Panc1 (cell line): ENCODE measurements at regions not wholly inside any gene's neighbourhood (a gene's known extent, or its start where the extent isn't known, plus 50 kb on each side); places are given as distances from the start of the nearest gene placed in this dataset.

Experiments
- ATAC-seq: fragments of 200-7000 bp; cut with Tn5 transposase; 2 replicates; pipeline ENCODE4 v1.9.1; 2020; ENCODE audit warnings: mild to moderate bottlenecking, moderate library complexity
- BruUV-seq: library from RNA; stranded (reverse); fragments of 400-500 nt; replicated peaks from 2 replicates; lab custom pipeline; 2021; lab: Mats Ljungman, UMichigan
- CTCF ChIA-PET: fragments of 300-600 bp; sonication (Branson Sonifier 250); formaldehyde crosslinking; loops from one replicate; lab custom pipeline; 2022; ENCODE audit warnings: antibody characterized with exemption; lab: Charles Lee
- POLR2A ChIA-PET: fragments of 300-600 bp; sonication (Branson Sonifier 250); formaldehyde crosslinking; loops from one replicate; lab custom pipeline; 2022; ENCODE audit warnings: antibody characterized with exemption; lab: Charles Lee
- DNase-seq: peaks from one replicate; pipeline ENCODE4 v3.0.0-alpha.2; 2010; ENCODE audit warnings: low read depth, low spot score
- H3K27ac ChIP-seq: 2 replicates; pipeline ENCODE4 v1.5.1; 2011; ENCODE audit warnings: mild to moderate bottlenecking, low read length, inconsistent platforms
- H3K27me3 ChIP-seq: fragments of 200-500 bp; sonication (Bioruptor generic); 2 replicates; pipeline ENCODE4 v1.6.0; 2014; ENCODE audit warnings: low read length, inconsistent platforms; ENCODE audit not compliant: control insufficient read depth, insufficient read depth
- H3K36me3 ChIP-seq: fragments of 200-500 bp; sonication (Bioruptor generic); 2 replicates; pipeline ENCODE4 v1.5.1; 2014; ENCODE audit warnings: inconsistent platforms, mild to moderate bottlenecking, low read length, moderate library complexity; ENCODE audit not compliant: control insufficient read depth, insufficient read depth
- H3K4me1 ChIP-seq: 2 replicates; pipeline ENCODE4 v1.5.1; 2011; ENCODE audit warnings: inconsistent platforms, mild to moderate bottlenecking, low read length, moderate library complexity; ENCODE audit not compliant: control insufficient read depth, insufficient read depth
- H3K4me3 ChIP-seq, 2 experiments: 2 replicates each; pipeline ENCODE4 v1.5.1; 2011 to 2012; ENCODE audit warnings: low read depth in 2 of 2, low read length in 2 of 2, mild to moderate bottlenecking in 2 of 2, inconsistent platforms in 1 of 2, moderate library complexity in 1 of 2
- H3K9me3 ChIP-seq: fragments of 200-500 bp; sonication (Bioruptor generic); 2 replicates; pipeline ENCODE4 v1.5.1; 2014; ENCODE audit warnings: low read depth, mild to moderate bottlenecking, inconsistent platforms, low read length, moderate library complexity; ENCODE audit not compliant: control insufficient read depth, insufficient read depth
- CTCF ChIP-seq: fragments of 450-650 bp; IDR thresholded peaks from 2 replicates; pipeline ENCODE4 v1.5.1; 2017; ENCODE audit warnings: mild to moderate bottlenecking
- POLR2AphosphoS5 ChIP-seq: IDR thresholded peaks from 2 replicates; pipeline ENCODE4 v1.6.1; 2012; ENCODE audit warnings: mild to moderate bottlenecking, low read depth, low read length, moderate library complexity
- SIN3A ChIP-seq: IDR thresholded peaks from 2 replicates; pipeline ENCODE4 v1.6.1; 2012; ENCODE audit warnings: low read depth, mild to moderate bottlenecking, low read length, moderate library complexity, borderline replicate concordance; ENCODE audit not compliant: insufficient read depth
- TCF7L2 ChIP-seq: IDR thresholded peaks from 2 replicates; pipeline ENCODE4 v1.6.1; 2011; ENCODE audit warnings: mild to moderate bottlenecking, low read depth, low read length, inconsistent platforms
- in situ Hi-C: cut with HindIII; loops from 2 replicates; pipeline ENCODE4 v1.10.0; 2016; ENCODE audit warnings: low sequenced_read_pairs, low pct_unique_long_range_greater_than_20kb
- intact Hi-C: fragments of 100-400 bp; cut with micrococcal nuclease; formaldehyde crosslinking; loops from one replicate; pipeline ENCODE4 v1.10.0; 2022; ENCODE audit not compliant: unreplicated experiment
- TF ChIP-seq, protein P1 (sequence below), 2 experiments: IDR thresholded peaks; 2 replicates each; pipeline ENCODE4 v1.6.1; 2011 to 2012; ENCODE audit warnings: low read depth in 2 of 2, control low read depth in 1 of 2, low read length in 1 of 2, mild to moderate bottlenecking in 1 of 2, moderate library complexity in 1 of 2; ENCODE audit not compliant: insufficient read depth in 1 of 2

GRCh38 chr7:49618028-49618427, 155.4 kb upstream of the VWC2 start:
- intact Hi-C loops (no loop called here), in situ Hi-C loops (no loop called here)
- ChIA-PET CTCF (interaction anchor here (0.6 kb wide), 1 partner anchor 9 kb away, joined by 7 read pairs; no protein-coding TSS in a partner anchor), POLR2A (no interaction called here)
- no peak for TF ChIP-seq TCF7L2
- TF ChIP-seq POLR2AphosphoS5: no peak
- TF ChIP-seq, protein P1, sequence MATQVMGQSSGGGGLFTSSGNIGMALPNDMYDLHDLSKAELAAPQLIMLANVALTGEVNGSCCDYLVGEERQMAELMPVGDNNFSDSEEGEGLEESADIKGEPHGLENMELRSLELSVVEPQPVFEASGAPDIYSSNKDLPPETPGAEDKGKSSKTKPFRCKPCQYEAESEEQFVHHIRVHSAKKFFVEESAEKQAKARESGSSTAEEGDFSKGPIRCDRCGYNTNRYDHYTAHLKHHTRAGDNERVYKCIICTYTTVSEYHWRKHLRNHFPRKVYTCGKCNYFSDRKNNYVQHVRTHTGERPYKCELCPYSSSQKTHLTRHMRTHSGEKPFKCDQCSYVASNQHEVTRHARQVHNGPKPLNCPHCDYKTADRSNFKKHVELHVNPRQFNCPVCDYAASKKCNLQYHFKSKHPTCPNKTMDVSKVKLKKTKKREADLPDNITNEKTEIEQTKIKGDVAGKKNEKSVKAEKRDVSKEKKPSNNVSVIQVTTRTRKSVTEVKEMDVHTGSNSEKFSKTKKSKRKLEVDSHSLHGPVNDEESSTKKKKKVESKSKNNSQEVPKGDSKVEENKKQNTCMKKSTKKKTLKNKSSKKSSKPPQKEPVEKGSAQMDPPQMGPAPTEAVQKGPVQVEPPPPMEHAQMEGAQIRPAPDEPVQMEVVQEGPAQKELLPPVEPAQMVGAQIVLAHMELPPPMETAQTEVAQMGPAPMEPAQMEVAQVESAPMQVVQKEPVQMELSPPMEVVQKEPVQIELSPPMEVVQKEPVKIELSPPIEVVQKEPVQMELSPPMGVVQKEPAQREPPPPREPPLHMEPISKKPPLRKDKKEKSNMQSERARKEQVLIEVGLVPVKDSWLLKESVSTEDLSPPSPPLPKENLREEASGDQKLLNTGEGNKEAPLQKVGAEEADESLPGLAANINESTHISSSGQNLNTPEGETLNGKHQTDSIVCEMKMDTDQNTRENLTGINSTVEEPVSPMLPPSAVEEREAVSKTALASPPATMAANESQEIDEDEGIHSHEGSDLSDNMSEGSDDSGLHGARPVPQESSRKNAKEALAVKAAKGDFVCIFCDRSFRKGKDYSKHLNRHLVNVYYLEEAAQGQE (IDR thresholded peaks at IDR 0.05; ENCODE audit: insufficient read depth in 1 of 2, low read depth in 2 of 2, low read length in 1 of 2): no peak
- TF ChIP-seq CTCF: no peak
- TF ChIP-seq SIN3A: no peak
- H3K27ac ChIP-seq: no peak overlapping the region
- no peaks in the 10 kb centered on the region for H3K4me1 ChIP-seq
- no peaks in the 10 kb centered on the region for H3K36me3 ChIP-seq
- H3K9me3 ChIP-seq: peaks cover 4% of the 10 kb centered on the region; the same call in 1 of the 2 replicates
- BruUV-seq: no TSS peak
- no peak for ATAC-seq
- H3K27me3 ChIP-seq: no peaks in the 10 kb centered on the region
- no peak for DNase-seq
- H3K4me3 ChIP-seq: no peak overlapping the region

- Histone ChIP-seq H3K27ac (no peak overlapping the region), H3K4me3 (no peak overlapping the region), H3K9me3 (peaks cover 4% of the 10 kb centered on the region; the same call in 1 of the 2 replicates), H3K27me3 (no peaks in the 10 kb centered on the region), H3K36me3 (no peaks in the 10 kb centered on the region), H3K4me1 (no peaks in the 10 kb centered on the region)
- no TSS peak for BruUV-seq
- CTCF ChIA-PET: no interaction called here
- intact Hi-C loops (no loop called here), in situ Hi-C loops (no loop called here)
- TF ChIP-seq SIN3A (no peak), POLR2AphosphoS5 (no peak), CTCF (no peak), TCF7L2 (no peak)
- TF ChIP-seq, protein P1 (IDR thresholded peaks at IDR 0.05; ENCODE audit: insufficient read depth in 1 of 2, low read depth in 2 of 2, low read length in 1 of 2): no peak
- ATAC-seq: no peak
- POLR2A ChIA-PET: no interaction called here
- no peak for DNase-seq
Measured at GRCh38 chr7:49623943-49624342, 149.5 kb upstream of the VWC2 start.
